ENCODE measurements at regions not wholly inside any gene's neighbourhood (a gene's known extent, or its start where the extent isn't known, plus 50 kb on each side); places are given as distances from the start of the nearest gene placed in this dataset.

DNA sequence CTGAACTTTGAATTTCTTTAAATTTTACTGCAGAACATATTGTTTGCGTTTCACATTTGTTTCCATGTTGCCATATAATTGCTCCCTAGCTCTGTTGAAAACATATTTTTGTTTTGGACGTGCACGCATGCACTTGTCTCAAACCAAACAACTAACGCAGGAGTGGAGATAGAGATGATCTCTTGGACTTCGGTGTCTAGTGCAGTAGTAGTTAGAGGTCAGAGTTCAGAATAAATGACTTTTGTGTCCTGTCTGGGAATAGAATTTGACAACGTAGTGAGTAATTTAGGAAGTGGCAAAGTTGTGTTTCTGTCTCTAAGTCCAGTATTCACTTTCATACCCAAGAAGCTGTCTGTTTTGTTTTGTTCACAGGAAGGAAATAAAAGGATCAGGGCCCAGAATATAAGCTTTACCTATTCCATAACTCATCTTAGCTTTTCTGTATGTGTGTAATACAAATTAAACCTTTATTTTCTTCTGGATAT lies 173.8 kb downstream of the AEBP2 start:
- Histone ChIP-seq H3K4me3 (no peak overlapping the region), H3K4me1 (peaks cover 0 to 2% of the 10 kb centered on the region in 2 donors), H3K36me3 (no peaks in the 10 kb centered on the region), H3K27me3 (no peaks in the 10 kb centered on the region), H3K27ac (no peak overlapping the region), H3K9me3 (no peaks in the 10 kb centered on the region)
- TF ChIP-seq, protein P1, sequence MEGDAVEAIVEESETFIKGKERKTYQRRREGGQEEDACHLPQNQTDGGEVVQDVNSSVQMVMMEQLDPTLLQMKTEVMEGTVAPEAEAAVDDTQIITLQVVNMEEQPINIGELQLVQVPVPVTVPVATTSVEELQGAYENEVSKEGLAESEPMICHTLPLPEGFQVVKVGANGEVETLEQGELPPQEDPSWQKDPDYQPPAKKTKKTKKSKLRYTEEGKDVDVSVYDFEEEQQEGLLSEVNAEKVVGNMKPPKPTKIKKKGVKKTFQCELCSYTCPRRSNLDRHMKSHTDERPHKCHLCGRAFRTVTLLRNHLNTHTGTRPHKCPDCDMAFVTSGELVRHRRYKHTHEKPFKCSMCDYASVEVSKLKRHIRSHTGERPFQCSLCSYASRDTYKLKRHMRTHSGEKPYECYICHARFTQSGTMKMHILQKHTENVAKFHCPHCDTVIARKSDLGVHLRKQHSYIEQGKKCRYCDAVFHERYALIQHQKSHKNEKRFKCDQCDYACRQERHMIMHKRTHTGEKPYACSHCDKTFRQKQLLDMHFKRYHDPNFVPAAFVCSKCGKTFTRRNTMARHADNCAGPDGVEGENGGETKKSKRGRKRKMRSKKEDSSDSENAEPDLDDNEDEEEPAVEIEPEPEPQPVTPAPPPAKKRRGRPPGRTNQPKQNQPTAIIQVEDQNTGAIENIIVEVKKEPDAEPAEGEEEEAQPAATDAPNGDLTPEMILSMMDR (IDR thresholded peaks at IDR 0.05): no peak
- intact Hi-C loops (cut with DNase I): no loop called here
- ATAC-seq (no peak), DNase-seq (no peak)

DNA sequence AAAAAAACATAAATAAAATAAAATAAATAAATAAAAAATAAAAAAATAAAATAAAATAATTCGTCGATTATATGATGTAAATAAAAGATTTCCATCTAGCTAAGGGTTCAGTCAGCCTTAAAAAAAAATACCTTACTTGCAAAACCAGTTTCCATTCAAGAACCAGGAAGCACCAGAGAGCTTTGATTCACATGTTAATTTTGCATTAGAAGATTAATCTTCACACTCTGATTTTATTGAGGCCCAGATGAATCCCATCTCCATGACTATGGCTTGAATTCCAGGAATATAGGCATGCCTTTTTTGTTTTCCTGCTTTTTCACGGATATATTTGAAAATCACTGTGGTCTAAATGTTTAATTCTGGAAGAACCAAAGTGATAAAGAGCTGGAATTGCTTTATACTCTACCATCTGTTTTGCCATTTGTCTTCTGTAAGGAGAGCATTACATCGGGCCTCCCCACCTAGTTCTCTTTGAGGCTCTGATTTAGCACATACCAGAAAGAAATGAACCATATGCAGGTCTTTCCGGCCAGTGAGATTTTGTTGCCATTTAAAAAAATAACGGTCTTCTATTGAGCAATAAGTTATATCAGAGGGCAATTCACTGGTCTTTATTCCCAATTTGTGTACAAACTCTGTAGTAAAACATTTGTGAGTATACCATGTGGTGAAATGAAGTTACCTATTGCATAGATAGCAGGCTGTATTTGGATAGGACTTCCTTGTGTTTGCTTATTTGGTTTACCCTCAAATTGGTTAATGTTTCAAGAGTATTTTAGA lies 175.5 kb downstream of the AEBP2 start:
- no peaks in the 10 kb centered on the region for H3K27me3 ChIP-seq
- intact Hi-C loops (cut with DNase I): no loop called here
- ATAC-seq: no peak
- H3K9me3 ChIP-seq: no peaks in the 10 kb centered on the region
- DNase-seq: no peak
- TF ChIP-seq, protein P1 (IDR thresholded peaks at IDR 0.05): no peak
- H3K27ac ChIP-seq: no peak overlapping the region
- H3K4me3 ChIP-seq: no peak overlapping the region
- H3K36me3 ChIP-seq: no peaks in the 10 kb centered on the region
- peaks cover 0 to 2% of the 10 kb centered on the region in 2 donors for H3K4me1 ChIP-seq

DNA sequence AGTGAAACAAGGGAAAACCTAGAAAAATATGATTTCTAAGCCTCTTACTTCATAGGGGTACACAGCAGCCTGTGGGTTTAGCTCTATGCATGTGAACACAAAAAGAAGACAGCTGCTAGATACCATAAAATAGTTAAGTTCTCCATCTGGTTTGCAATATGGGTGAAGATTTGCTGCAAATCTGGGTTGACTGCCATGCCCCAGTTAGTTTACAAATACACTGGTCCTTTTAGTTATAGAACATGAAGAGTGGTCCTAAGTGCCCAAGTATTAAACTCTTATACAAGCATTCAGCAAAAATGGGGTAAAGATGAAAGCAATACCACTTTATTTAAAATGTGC lies 176.1 kb downstream of the AEBP2 start:
- Histone ChIP-seq H3K9me3 (no peaks in the 10 kb centered on the region), H3K27me3 (no peaks in the 10 kb centered on the region), H3K4me3 (no peak overlapping the region), H3K4me1 (peaks cover 0 to 2% of the 10 kb centered on the region in 2 donors), H3K36me3 (no peaks in the 10 kb centered on the region), H3K27ac (no peak overlapping the region)
- ATAC-seq (no peak), DNase-seq (no peak)
- intact Hi-C loops (cut with DNase I): no loop called here
- TF ChIP-seq, protein P1 (IDR thresholded peaks at IDR 0.05): no peak

DNA sequence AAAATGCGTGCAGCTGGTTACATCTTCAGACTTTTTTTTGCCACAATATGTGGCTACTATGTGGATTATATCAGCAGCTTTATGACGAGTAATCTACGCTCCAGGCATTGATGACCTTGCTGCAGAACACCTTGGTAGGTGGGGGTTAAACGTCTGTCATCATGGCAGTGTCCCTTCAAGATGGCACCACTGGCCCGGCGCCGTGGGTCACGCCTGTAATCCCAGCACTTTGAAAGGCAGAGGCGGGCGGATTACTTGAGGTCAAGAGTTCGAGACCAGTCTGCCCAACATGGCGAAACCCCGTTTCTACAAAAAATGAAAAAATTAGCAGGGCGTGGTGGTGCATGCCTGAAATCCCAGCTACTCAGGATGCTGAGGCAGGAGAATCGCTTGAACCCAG lies 177.5 kb downstream of the AEBP2 start:
- Histone ChIP-seq H3K36me3 (no peaks in the 10 kb centered on the region), H3K4me3 (no peak overlapping the region), H3K4me1 (peaks cover 0 to 2% of the 10 kb centered on the region in 2 donors), H3K27me3 (no peaks in the 10 kb centered on the region), H3K27ac (no peak overlapping the region), H3K9me3 (no peaks in the 10 kb centered on the region)
- DNase-seq: no peak
- TF ChIP-seq, protein P1 (IDR thresholded peaks at IDR 0.05): no peak
- ATAC-seq: no peak
- intact Hi-C loops (cut with DNase I): no loop called here

DNA sequence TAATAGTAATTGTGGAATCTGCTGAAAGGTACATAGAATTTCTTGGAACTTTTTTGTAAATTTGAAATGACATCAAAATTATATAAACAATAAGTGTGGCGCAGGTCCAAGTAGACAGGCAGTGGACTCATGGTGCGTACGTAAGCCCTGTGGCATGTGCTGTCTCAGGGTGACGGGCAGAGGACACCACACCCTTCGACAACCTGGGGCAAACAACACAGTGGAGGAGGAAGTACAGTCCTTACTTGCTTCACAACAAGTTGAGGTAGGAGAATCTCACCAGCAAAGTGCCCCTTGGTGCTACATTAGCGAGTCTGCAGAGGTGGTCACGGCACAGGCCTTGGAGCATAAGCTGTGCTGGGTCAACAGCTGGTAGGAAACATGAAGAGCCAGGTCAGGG lies 180.9 kb downstream of the AEBP2 start:
- no peak overlapping the region for H3K4me3 ChIP-seq
- TF ChIP-seq, protein P1 (IDR thresholded peaks at IDR 0.05): no peak
- no peaks in the 10 kb centered on the region for H3K9me3 ChIP-seq
- intact Hi-C loops (cut with DNase I): no loop called here
- no peaks in the 10 kb centered on the region for H3K4me1 ChIP-seq
- no peak for DNase-seq
- no peak overlapping the region for H3K27ac ChIP-seq
- ATAC-seq: no peak
- no peaks in the 10 kb centered on the region for H3K36me3 ChIP-seq
- H3K27me3 ChIP-seq: no peaks in the 10 kb centered on the region

Data from left lung (tissue), 4 donors.